ENCODE measurements at regions not wholly inside any gene's neighbourhood (a gene's known extent, or its start where the extent isn't known, plus 50 kb on each side); places are given as distances from the start of the nearest gene placed in this dataset.

GRCh38 chr3:99094606-99095005, 193.1 kb upstream of the DCBLD2 start:
- Mint-ChIP-seq H3K4me1 (ENCODE audit: low read depth, unreplicated experiment) (no peaks in the 10 kb centered on the region), H3K27ac (ENCODE audit: unreplicated experiment) (no peak overlapping the region), H3K27me3 (ENCODE audit: low read depth, unreplicated experiment) (peaks cover 5% of the 10 kb centered on the region), H3K36me3 (ENCODE audit: low read depth, unreplicated experiment) (no peaks in the 10 kb centered on the region), H3K9me3 (ENCODE audit: unreplicated experiment) (peaks cover 6% of the 10 kb centered on the region), H3K4me3 (ENCODE audit: unreplicated experiment) (no peak overlapping the region)
- H3K4me2 ChIP-seq (ENCODE audit: low read length): no peak overlapping the region
- no peaks in the 10 kb centered on the region for H3K79me2 ChIP-seq (ENCODE audit: insufficient read depth, low read length)
- H3K27me3 ChIP-seq (ENCODE audit: insufficient read depth, low read length): no peaks in the 10 kb centered on the region
- H3K9me3 ChIP-seq (ENCODE audit: insufficient read depth, low read depth, low read length): no peaks in the 10 kb centered on the region
- no peak overlapping the region for H2AFZ ChIP-seq (ENCODE audit: low read depth, low read length)
- no peaks in the 10 kb centered on the region for H4K20me1 ChIP-seq (ENCODE audit: insufficient read depth, low read length)
- TF ChIP-seq CTCF (IDR thresholded peaks at IDR 0.05; ENCODE audit: insufficient read depth, low read depth, low read length) (no peak), EZH2 (IDR thresholded peaks at IDR 0.05; ENCODE audit: insufficient read depth, low read length) (no peak)
- no peak overlapping the region for H3K27ac ChIP-seq (ENCODE audit: low read depth, low read length)
- H3K4me1 ChIP-seq (ENCODE audit: insufficient read depth, low read length): no peaks in the 10 kb centered on the region
- H3K36me3 ChIP-seq (ENCODE audit: insufficient read depth, low read length): no peaks in the 10 kb centered on the region
- no peak overlapping the region for H3K4me3 ChIP-seq (ENCODE audit: insufficient read depth, low read depth, low read length)
- no peak for DNase-seq (ENCODE audit: low read depth)
- H3K9ac ChIP-seq (ENCODE audit: low read length): no peak overlapping the region
- no peak for FAIRE-seq

GRCh38 chr3:99087277-99087676, 185.8 kb upstream of the DCBLD2 start:
- Mint-ChIP-seq H3K27ac (ENCODE audit: unreplicated experiment) (no peak overlapping the region), H3K4me1 (ENCODE audit: low read depth, unreplicated experiment) (peaks cover 6% of the 10 kb centered on the region), H3K36me3 (ENCODE audit: low read depth, unreplicated experiment) (no peaks in the 10 kb centered on the region), H3K27me3 (ENCODE audit: low read depth, unreplicated experiment) (peaks cover 2% of the 10 kb centered on the region), H3K9me3 (ENCODE audit: unreplicated experiment) (no peaks in the 10 kb centered on the region), H3K4me3 (ENCODE audit: unreplicated experiment) (no peak overlapping the region)
- no peaks in the 10 kb centered on the region for H4K20me1 ChIP-seq (ENCODE audit: insufficient read depth, low read length)
- H3K9ac ChIP-seq (ENCODE audit: low read length): no peak overlapping the region
- no peak overlapping the region for H2AFZ ChIP-seq (ENCODE audit: low read depth, low read length)
- H3K27me3 ChIP-seq (ENCODE audit: insufficient read depth, low read length): no peaks in the 10 kb centered on the region
- H3K4me2 ChIP-seq (ENCODE audit: low read length): no peak overlapping the region
- no peak for FAIRE-seq
- H3K4me3 ChIP-seq (ENCODE audit: insufficient read depth, low read depth, low read length): no peak overlapping the region
- TF ChIP-seq EZH2 (IDR thresholded peaks at IDR 0.05; ENCODE audit: insufficient read depth, low read length) (no peak), CTCF (IDR thresholded peaks at IDR 0.05; ENCODE audit: insufficient read depth, low read depth, low read length) (no peak)
- H3K9me3 ChIP-seq (ENCODE audit: insufficient read depth, low read depth, low read length): no peaks in the 10 kb centered on the region
- H3K4me1 ChIP-seq (ENCODE audit: insufficient read depth, low read length): no peaks in the 10 kb centered on the region
- no peak for DNase-seq (ENCODE audit: low read depth)
- no peaks in the 10 kb centered on the region for H3K36me3 ChIP-seq (ENCODE audit: insufficient read depth, low read length)
- no peak overlapping the region for H3K27ac ChIP-seq (ENCODE audit: low read depth, low read length)
- H3K79me2 ChIP-seq (ENCODE audit: insufficient read depth, low read length): no peaks in the 10 kb centered on the region

- peaks cover 6% of the 10 kb centered on the region for H3K4me1 Mint-ChIP-seq (ENCODE audit: low read depth, unreplicated experiment)
- no peak for TF ChIP-seq CTCF (IDR thresholded peaks at IDR 0.05; ENCODE audit: insufficient read depth, low read depth, low read length)
- H3K4me1 ChIP-seq (ENCODE audit: insufficient read depth, low read length): no peaks in the 10 kb centered on the region
- no peaks in the 10 kb centered on the region for H4K20me1 ChIP-seq (ENCODE audit: insufficient read depth, low read length)
- H3K9ac ChIP-seq (ENCODE audit: low read length): no peak overlapping the region
- H3K36me3 ChIP-seq (ENCODE audit: insufficient read depth, low read length): no peaks in the 10 kb centered on the region
- no peak overlapping the region for H3K4me3 ChIP-seq (ENCODE audit: insufficient read depth, low read depth, low read length)
- no peak overlapping the region for H3K4me2 ChIP-seq (ENCODE audit: low read length)
- H3K9me3 Mint-ChIP-seq (ENCODE audit: unreplicated experiment): no peaks in the 10 kb centered on the region
- no peaks in the 10 kb centered on the region for H3K79me2 ChIP-seq (ENCODE audit: insufficient read depth, low read length)
- FAIRE-seq (no peak), DNase-seq (ENCODE audit: low read depth) (peak; percentile 3)
- H2AFZ ChIP-seq (ENCODE audit: low read depth, low read length): no peak overlapping the region
- H3K27ac ChIP-seq (ENCODE audit: low read depth, low read length): no peak overlapping the region
- H3K27me3 ChIP-seq (ENCODE audit: insufficient read depth, low read length): no peaks in the 10 kb centered on the region
- H3K4me3 Mint-ChIP-seq (ENCODE audit: unreplicated experiment): no peak overlapping the region
- no peaks in the 10 kb centered on the region for H3K27me3 Mint-ChIP-seq (ENCODE audit: low read depth, unreplicated experiment)
- no peak overlapping the region for H3K27ac Mint-ChIP-seq (ENCODE audit: unreplicated experiment)
- no peaks in the 10 kb centered on the region for H3K9me3 ChIP-seq (ENCODE audit: insufficient read depth, low read depth, low read length)
- no peaks in the 10 kb centered on the region for H3K36me3 Mint-ChIP-seq (ENCODE audit: low read depth, unreplicated experiment)
These were observed 183.3 kb upstream of the DCBLD2 start for GRCh38 chr3:99084826-99085225.
